ENCODE measurements at regions not wholly inside any gene's neighbourhood (a gene's known extent, or its start where the extent isn't known, plus 50 kb on each side); places are given as distances from the start of the nearest gene placed in this dataset.

DNA sequence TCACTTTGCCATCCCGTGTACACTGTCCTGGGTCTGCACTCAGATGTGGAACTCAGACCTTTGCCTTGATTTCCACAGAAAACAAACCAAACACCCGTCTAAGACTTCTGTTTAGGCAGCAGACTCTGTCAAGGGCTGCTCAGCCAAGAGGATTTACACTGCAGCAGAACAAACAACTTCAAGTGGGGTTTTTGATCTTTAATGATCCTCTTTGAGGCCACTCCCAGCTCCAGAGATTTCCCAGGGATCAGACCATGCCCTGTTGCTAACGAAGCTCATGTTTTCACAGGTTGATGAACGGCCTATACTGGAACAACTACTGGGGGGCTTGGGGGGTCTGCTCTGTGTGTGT is 52.5 kb upstream of the LGALSL start:
- Histone ChIP-seq H3F3A (ENCODE audit: insufficient read depth, low read length, poor library complexity, severe bottlenecking) (no peaks in the 10 kb centered on the region), H3K27me3 (ENCODE audit: insufficient read depth, low read depth, low read length) (no peaks in the 10 kb centered on the region), H4K20me1 (ENCODE audit: insufficient read depth) (no peaks in the 10 kb centered on the region), H3K9me2 (ENCODE audit: insufficient read depth, low read length) (no peaks in the 10 kb centered on the region), H2AFZ (ENCODE audit: low read depth, low read length) (no peak overlapping the region), H3K4me2 (ENCODE audit: low read length) (no peak overlapping the region), H3K36me3 (ENCODE audit: insufficient read depth, low read length) (no peaks in the 10 kb centered on the region), H3K27ac (ENCODE audit: low read length) (no peak overlapping the region), H3K9ac (ENCODE audit: low read length) (no peak overlapping the region), H3K4me3 (ENCODE audit: low read length) (no peak overlapping the region), H3K9me3 (ENCODE audit: low read length) (no peaks in the 10 kb centered on the region), H3K79me2 (replicated peaks; ENCODE audit: insufficient read depth, low read length) (no peaks in the 10 kb centered on the region)
- TF ChIP-seq, protein P1, sequence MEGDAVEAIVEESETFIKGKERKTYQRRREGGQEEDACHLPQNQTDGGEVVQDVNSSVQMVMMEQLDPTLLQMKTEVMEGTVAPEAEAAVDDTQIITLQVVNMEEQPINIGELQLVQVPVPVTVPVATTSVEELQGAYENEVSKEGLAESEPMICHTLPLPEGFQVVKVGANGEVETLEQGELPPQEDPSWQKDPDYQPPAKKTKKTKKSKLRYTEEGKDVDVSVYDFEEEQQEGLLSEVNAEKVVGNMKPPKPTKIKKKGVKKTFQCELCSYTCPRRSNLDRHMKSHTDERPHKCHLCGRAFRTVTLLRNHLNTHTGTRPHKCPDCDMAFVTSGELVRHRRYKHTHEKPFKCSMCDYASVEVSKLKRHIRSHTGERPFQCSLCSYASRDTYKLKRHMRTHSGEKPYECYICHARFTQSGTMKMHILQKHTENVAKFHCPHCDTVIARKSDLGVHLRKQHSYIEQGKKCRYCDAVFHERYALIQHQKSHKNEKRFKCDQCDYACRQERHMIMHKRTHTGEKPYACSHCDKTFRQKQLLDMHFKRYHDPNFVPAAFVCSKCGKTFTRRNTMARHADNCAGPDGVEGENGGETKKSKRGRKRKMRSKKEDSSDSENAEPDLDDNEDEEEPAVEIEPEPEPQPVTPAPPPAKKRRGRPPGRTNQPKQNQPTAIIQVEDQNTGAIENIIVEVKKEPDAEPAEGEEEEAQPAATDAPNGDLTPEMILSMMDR (IDR thresholded peaks at IDR 0.05; ENCODE audit: poor library complexity, severe bottlenecking), result no peak
- TF ChIP-seq REST (IDR thresholded peaks at IDR 0.05; ENCODE audit: borderline replicate concordance), result no peak
- TF ChIP-seq POLR2AphosphoS5 (IDR thresholded peaks at IDR 0.05), result no peak
- no peak for TF ChIP-seq SMC3 (conservative IDR thresholded peaks at IDR 0.05; ENCODE audit: poor library complexity)
- TF ChIP-seq EZH2 (IDR thresholded peaks at IDR 0.05; ENCODE audit: borderline replicate concordance, insufficient read depth, low read length, poor library complexity, severe bottlenecking), result no peak
- TF ChIP-seq RAD21 (conservative IDR thresholded peaks at IDR 0.05), result no peak
- no peak for TF ChIP-seq EP300 (conservative IDR thresholded peaks at IDR 0.05; ENCODE audit: poor library complexity, severe bottlenecking)
- TF ChIP-seq MXI1 (conservative IDR thresholded peaks at IDR 0.05; ENCODE audit: poor library complexity, severe bottlenecking), result no peak
- TF ChIP-seq TAF1 (IDR thresholded peaks at IDR 0.05; ENCODE audit: low read depth), result no peak

DNA sequence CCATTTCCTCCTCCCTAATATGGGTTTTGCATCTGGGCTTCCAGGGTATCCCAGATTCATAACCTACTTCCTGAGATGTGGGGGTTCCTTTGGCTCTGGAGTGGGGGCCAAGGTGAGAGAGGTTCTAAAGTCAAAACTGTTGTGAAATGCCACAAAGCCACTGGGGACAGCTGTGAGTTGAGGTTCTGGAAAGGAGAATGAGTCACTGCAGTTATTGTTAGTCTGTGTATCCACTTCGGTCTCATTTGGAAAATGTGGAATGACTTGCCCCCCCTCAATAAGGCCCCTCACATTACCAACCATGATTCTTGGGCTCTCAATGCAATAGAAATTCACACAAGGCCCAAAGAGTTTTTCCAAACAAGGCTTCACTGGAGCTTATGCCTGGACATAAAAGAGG is 51.1 kb upstream of the LGALSL start:
- Histone ChIP-seq H3K9ac (ENCODE audit: low read length) (no peak overlapping the region), H4K20me1 (ENCODE audit: insufficient read depth) (no peaks in the 10 kb centered on the region), H2AFZ (ENCODE audit: low read depth, low read length) (no peak overlapping the region), H3K9me3 (ENCODE audit: low read length) (no peaks in the 10 kb centered on the region), H3K4me2 (ENCODE audit: low read length) (no peak overlapping the region), H3F3A (ENCODE audit: insufficient read depth, low read length, poor library complexity, severe bottlenecking) (no peaks in the 10 kb centered on the region), H3K27me3 (ENCODE audit: insufficient read depth, low read depth, low read length) (no peaks in the 10 kb centered on the region), H3K79me2 (replicated peaks; ENCODE audit: insufficient read depth, low read length) (no peaks in the 10 kb centered on the region), H3K36me3 (ENCODE audit: insufficient read depth, low read length) (no peaks in the 10 kb centered on the region), H3K4me3 (ENCODE audit: low read length) (no peak overlapping the region), H3K9me2 (ENCODE audit: insufficient read depth, low read length) (no peaks in the 10 kb centered on the region), H3K27ac (ENCODE audit: low read length) (no peak overlapping the region)
- TF ChIP-seq SMC3 (conservative IDR thresholded peaks at IDR 0.05; ENCODE audit: poor library complexity) (no peak), REST (IDR thresholded peaks at IDR 0.05; ENCODE audit: borderline replicate concordance) (no peak), RAD21 (conservative IDR thresholded peaks at IDR 0.05) (no peak), MXI1 (conservative IDR thresholded peaks at IDR 0.05; ENCODE audit: poor library complexity, severe bottlenecking) (no peak), TAF1 (IDR thresholded peaks at IDR 0.05; ENCODE audit: low read depth) (no peak), EZH2 (IDR thresholded peaks at IDR 0.05; ENCODE audit: borderline replicate concordance, insufficient read depth, low read length, poor library complexity, severe bottlenecking) (no peak), EP300 (conservative IDR thresholded peaks at IDR 0.05; ENCODE audit: poor library complexity, severe bottlenecking) (no peak), POLR2AphosphoS5 (IDR thresholded peaks at IDR 0.05) (no peak)
- TF ChIP-seq, protein P1 (IDR thresholded peaks at IDR 0.05; ENCODE audit: poor library complexity, severe bottlenecking), result no peak
